Stimulated activated naive CD8-positive, alpha-beta T cell treated with anti-CD3 and anti-CD28 coated beads, Interleukin-15, amount 100 ng/mL, for 72 hours (primary cell): ENCODE measurements at regions not wholly inside any gene's neighbourhood (a gene's known extent, or its start where the extent isn't known, plus 50 kb on each side); places are given as distances from the start of the nearest gene placed in this dataset.

Experiments used
- ATAC-seq: fragments of 150-1000 bp; cut with Tn5 transposase; 2 replicates; pipeline ENCODE4 v1.10.0; 2021; ENCODE audit warnings: mild to moderate bottlenecking, moderate library complexity
- DNase-seq, 2 donors: peaks; one replicate each; pipeline ENCODE4 v3.0.0; 2021 to 2022
- H3K27ac Mint-ChIP-seq, 2 donors: one replicate each; pipeline ENCODE4 v1.8.0; 2022; ENCODE audit warnings: mild to moderate bottlenecking in 2 of 2, mixed read lengths in 2 of 2, moderate library complexity in 2 of 2
- H3K27me3 Mint-ChIP-seq: one replicate; pipeline ENCODE4 v1.8.0; 2022; ENCODE audit warnings: mixed read lengths
- H3K4me1 Mint-ChIP-seq: one replicate; pipeline ENCODE4 v1.8.0; 2022; ENCODE audit warnings: mild to moderate bottlenecking, mixed read lengths
- H3K4me3 Mint-ChIP-seq, 2 donors: one replicate each; pipeline ENCODE4 v1.8.0; 2022; ENCODE audit warnings: mild to moderate bottlenecking in 2 of 2, mixed read lengths in 2 of 2, moderate library complexity in 1 of 2
- H3K9me3 Mint-ChIP-seq, 2 donors: one replicate each; pipeline ENCODE4 v1.8.0; 2022; ENCODE audit warnings: mixed read lengths in 2 of 2

DNA sequence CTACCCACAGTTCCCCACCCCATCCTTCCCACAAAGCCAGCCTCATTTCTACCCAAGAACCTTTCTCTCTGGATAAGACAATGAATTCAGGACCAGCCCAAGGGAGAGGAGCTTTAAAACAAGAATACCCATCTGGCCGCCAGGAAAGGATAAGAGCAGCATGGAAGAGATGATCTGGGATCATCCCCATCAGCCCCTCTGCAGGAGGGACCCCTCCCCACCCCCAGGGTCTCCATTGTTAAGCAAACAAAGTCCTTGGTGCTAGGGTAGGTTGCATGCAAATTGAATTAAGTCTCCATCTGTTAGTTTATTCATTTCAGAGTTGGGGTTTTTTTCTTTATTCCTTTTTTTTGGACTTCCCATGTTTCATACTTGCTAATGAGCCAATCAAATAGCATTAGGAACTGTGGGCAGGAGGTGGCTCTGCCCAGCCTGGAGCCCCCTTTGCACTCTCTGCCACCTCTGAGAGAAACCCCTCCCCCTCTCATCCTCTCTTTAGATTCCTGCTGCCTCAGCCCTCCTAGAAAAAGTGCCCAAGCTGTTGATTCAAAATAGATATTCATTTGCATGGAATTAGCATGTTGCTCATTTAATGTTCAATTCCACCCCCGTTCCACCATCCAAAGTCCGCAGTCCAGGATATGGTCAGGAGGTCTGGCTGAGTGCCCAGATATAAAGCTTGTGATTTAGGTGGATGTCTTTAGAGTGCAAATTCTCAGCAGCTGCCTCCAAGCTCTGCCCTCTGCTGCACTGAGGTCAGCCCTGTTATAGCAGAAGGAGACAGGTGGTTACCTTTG, 138.5 kb upstream of the NCAM1 start:
- no peaks in the 10 kb centered on the region for H3K4me1 Mint-ChIP-seq
- H3K4me3 Mint-ChIP-seq = no peak overlapping the region
- DNase-seq (no peak), ATAC-seq (no peak)
- H3K9me3 Mint-ChIP-seq = no peaks in the 10 kb centered on the region
- no peak overlapping the region for H3K27ac Mint-ChIP-seq
- H3K27me3 Mint-ChIP-seq = peaks cover 15% of the 10 kb centered on the region

DNA sequence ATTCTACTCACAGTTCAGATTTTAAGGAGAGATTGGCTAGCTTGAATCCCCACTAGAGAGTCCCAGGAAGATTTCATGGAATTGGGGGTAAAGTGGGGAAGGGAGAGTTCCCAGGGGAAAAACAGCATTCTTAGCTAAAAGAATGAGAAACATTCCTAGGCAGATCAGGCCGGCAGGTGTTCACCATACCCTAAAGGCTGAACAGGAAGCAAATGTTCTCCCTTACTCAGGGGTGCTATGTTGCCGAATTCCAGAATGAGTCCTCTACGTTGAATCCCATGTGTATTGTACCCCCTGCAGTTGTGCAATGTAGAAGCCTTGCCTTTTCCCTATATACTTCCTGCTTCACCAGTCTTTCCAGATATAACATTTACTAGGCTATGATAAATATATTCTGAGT, 135.2 kb upstream of the NCAM1 start:
- no peak for DNase-seq
- no peak for ATAC-seq
- no peak overlapping the region for H3K27ac Mint-ChIP-seq
- H3K27me3 Mint-ChIP-seq = peaks cover 15% of the 10 kb centered on the region
- peaks cover 0 to 6% of the 10 kb centered on the region in 2 donors for H3K9me3 Mint-ChIP-seq
- H3K4me1 Mint-ChIP-seq = no peaks in the 10 kb centered on the region
- H3K4me3 Mint-ChIP-seq = no peak overlapping the region

DNA sequence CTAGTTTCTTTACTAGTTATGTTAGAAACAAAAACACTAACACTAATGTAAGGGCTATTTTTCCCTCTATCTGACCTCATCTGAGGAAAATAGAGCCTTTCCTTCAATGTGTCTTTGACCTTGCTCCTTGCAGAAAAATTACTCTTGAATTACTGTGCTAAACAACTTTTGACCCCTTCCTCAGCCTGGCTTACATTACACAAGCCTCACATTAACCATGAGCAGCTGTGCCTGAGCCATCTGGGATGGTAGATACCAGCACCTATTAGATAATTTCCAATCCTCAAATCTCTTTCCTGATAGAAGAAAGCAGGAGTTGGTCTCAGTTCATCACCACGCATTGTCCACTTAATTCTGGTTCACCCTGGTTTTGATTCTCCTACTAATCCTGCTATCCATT, 134.4 kb upstream of the NCAM1 start:
- no peaks in the 10 kb centered on the region for H3K4me1 Mint-ChIP-seq
- no peak overlapping the region for H3K27ac Mint-ChIP-seq

DNA sequence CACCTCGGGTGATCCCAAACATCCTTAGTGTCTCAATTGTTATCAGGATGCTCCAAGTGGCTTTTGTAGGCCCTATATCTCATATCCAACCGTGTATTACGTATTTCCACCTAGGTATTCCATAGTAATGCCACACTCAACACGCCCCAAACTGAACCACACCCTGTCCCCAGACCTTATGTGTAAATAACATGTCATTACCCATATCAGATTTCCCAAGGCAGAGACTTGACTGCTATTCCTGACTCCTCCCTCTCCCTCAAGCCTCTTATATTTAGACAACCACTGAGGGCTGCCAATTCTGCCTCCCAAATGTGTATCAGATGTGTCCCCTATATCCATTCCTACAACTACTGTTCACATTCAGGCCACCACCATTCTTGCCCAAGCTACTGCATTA, 132.8 kb upstream of the NCAM1 start:
- Mint-ChIP-seq H3K9me3 (peaks cover 0 to 6% of the 10 kb centered on the region in 2 donors), H3K27ac (no peak overlapping the region), H3K4me3 (no peak overlapping the region), H3K4me1 (no peaks in the 10 kb centered on the region), H3K27me3 (peaks cover 15% of the 10 kb centered on the region)
- ATAC-seq (no peak), DNase-seq (no peak)

More for the DNA sequence above, 134.4 kb upstream of the NCAM1 start:
- no peak overlapping the region for H3K4me3 Mint-ChIP-seq
- DNase-seq (no peak), ATAC-seq (no peak)
- H3K9me3 Mint-ChIP-seq = peaks cover 0 to 6% of the 10 kb centered on the region in 2 donors
- H3K27me3 Mint-ChIP-seq = peaks cover 15% of the 10 kb centered on the region

DNA sequence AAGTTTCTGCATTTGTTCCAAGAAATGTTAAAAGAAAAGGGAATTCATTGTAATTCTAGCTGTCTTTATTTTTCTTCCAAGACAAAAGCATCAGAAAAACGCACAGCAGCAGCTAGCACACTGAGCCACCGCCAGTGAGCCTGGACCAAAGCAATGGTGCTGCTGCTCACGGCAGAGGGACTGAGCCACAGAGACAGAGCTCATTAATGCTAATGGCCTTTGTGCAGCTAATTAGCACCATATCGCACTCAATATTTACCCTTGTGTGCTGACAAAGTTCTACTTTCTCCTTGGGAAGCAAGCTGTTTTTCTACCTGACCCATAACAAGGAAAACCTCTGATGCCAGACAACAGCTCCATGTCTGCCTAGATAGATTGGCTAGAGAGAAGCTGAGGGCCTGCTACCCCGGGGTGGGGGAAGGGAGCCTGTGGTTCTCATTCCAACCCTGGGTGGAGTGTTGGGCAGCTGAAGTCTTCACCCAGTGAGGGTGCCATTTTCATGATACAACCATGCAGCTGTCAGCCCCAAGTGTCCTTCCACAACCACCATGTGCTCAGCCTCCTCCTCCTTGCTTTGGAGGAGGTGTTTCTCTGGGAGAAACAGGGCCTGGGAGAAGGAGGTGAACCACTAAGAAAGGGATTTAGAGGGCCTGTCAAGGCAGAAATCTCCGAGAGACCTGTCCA, 131.1 kb upstream of the NCAM1 start:
- DNase-seq (no peak), ATAC-seq (no peak)
- no peaks in the 10 kb centered on the region for H3K4me1 Mint-ChIP-seq
- H3K9me3 Mint-ChIP-seq = peaks cover 0 to 6% of the 10 kb centered on the region in 2 donors
- H3K27me3 Mint-ChIP-seq = peaks cover 13% of the 10 kb centered on the region
- H3K4me3 Mint-ChIP-seq = no peak overlapping the region
- no peak overlapping the region for H3K27ac Mint-ChIP-seq

DNA sequence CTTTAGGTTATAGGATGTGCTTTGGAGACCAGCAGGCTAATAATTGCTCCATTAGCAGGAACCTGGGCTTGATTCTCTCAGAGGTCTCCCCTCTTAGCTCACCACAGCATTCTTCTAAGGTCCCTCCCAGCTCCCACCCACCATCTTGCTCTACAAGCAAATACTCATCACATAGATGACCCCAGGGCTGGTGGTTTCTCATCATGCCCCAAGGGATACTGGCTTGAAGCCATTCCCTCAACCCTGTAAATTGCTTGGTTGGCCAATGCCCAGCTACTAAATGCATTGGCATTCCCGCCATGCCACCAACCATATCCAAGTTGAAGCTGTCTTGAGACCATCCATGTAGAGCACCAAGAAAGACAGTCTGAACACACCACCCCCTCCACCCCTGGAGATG, 130.2 kb upstream of the NCAM1 start:
- ATAC-seq = no peak
- Mint-ChIP-seq H3K27me3 (peaks cover 13% of the 10 kb centered on the region), H3K4me3 (no peak overlapping the region), H3K9me3 (peaks cover 0 to 6% of the 10 kb centered on the region in 2 donors), H3K4me1 (no peaks in the 10 kb centered on the region), H3K27ac (no peak overlapping the region)
- no peak for DNase-seq

DNA sequence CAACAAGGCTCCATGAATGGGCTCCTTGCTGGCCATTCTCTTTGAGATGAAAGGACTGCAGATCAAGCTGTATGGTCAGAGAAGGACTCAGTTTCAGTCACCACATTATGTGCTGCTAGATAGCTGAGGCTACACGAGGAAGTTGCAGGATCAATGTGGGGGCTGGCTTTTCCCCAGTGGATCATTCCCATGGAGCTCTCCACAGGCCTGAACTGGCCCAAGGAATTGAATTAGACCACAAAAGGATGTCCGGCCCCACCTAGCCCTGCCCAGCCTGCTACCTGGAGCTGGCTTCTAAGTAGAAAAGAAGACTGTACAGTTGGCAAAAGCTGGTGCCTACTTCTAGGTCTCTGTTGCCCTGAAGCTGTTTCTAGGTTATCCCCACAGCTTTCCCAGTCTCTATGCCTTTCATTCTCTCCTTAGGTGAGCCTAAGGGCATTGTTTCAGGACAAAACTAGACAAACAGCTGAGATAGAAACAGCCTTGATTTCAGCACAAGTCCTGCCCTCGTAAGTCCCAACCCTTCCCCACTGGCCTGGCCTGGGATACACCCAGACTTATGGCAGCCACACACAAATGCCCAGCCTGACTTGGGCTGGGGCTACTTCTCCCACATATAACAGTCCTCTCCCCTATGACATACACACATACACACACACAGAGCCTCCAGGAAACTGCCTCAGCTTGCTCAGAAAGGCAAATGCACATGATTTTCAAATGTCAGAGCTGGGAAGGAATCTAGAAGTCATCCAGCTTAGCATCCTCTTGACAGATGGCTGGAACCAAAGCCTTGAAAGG, 129.1 kb upstream of the NCAM1 start:
- H3K27me3 Mint-ChIP-seq = peaks cover 13% of the 10 kb centered on the region
- peaks cover 0 to 6% of the 10 kb centered on the region in 2 donors for H3K9me3 Mint-ChIP-seq
- H3K4me1 Mint-ChIP-seq = no peaks in the 10 kb centered on the region

DNA sequence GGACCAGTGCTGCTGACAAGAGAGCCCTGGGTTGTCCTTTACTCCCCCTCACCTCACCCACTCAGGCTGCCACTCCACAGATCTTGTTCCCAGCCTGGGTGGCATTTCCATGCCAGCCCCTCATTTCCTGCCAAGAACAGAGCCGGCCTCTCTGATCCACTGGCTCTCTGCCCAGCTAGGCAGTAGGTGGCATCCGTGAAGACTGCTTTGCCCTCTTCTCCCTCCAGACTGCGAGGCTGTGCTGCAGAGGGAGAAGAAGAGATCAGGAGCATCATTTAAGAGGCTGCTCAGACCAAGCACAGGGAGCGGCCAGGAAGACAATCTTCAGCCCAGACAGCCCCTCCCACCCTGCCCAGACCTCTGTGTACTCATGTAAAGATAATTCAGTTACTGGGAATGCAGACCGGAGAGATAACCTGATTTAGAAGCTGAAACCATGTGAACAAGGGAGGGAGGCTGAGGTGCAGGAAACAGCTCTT, 126.9 kb upstream of the NCAM1 start:
- Mint-ChIP-seq H3K27ac (no peak overlapping the region), H3K27me3 (peaks cover 13% of the 10 kb centered on the region), H3K4me1 (no peaks in the 10 kb centered on the region), H3K4me3 (no peak overlapping the region), H3K9me3 (no peaks in the 10 kb centered on the region)
- ATAC-seq (no peak), DNase-seq (no peak)

More for the DNA sequence above, 129.1 kb upstream of the NCAM1 start:
- DNase-seq (no peak), ATAC-seq (no peak)
- no peak overlapping the region for H3K4me3 Mint-ChIP-seq
- no peak overlapping the region for H3K27ac Mint-ChIP-seq

DNA sequence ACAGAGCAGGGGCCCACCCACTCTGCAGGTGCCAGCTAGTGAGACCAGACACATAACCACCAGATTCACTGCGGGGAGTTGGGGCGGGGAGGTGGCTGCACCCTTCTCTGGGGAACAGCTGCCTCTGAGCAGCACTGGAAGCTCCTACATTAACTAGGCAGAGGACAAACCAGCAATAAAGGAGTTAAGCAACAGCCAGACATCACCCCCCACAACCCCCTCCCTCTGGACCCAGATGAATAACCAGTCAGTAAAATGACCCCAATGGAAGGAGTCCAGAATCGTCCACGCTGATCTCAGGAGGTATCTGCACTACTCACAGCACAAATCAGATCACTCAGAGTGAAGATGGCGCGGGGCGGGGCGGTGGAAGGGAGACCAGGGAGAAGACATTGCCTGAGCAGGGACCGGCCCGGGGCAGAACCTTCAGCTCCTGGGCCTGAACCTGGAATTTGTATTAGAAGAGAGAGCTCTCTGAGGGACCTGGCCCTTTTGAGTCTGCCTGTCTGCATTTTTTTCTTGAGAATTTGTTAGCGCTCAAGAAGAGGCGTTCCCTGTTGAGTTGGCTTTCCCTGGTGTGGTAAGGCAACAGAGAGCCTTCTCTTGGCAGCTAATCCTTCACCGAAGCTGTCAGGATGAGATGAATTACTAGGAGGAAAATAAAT, 125.5 kb upstream of the NCAM1 start:
- ATAC-seq = no peak
- Mint-ChIP-seq H3K27ac (peak overlapping the region in 1 of 2 donors; percentile 36), H3K4me1 (no peaks in the 10 kb centered on the region), H3K9me3 (no peaks in the 10 kb centered on the region), H3K4me3 (no peak overlapping the region), H3K27me3 (peaks cover 16% of the 10 kb centered on the region)
- DNase-seq = no peak

DNA sequence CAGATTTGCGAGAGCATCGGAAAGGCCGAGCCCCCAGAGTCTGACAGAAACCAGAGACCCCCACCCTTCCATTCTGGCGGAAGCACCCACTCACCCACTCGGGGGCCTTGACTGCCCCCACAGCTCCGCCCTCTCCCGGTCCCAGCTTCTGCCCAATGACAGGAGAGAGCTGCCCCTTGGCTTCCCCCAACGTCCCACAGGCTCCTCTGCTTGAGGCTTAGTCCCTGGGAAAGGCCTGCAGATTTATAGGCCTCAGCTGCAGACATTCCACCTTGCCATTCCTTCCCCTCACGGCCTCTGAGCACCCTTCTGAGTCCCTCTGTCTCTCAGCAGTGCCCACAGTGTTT, 125.0 kb upstream of the NCAM1 start:
- DNase-seq (no peak), ATAC-seq (no peak)
- H3K27ac Mint-ChIP-seq = no peak overlapping the region
- no peak overlapping the region for H3K4me3 Mint-ChIP-seq
- peaks cover 20% of the 10 kb centered on the region for H3K27me3 Mint-ChIP-seq
- H3K9me3 Mint-ChIP-seq = no peaks in the 10 kb centered on the region
- H3K4me1 Mint-ChIP-seq = no peaks in the 10 kb centered on the region

DNA sequence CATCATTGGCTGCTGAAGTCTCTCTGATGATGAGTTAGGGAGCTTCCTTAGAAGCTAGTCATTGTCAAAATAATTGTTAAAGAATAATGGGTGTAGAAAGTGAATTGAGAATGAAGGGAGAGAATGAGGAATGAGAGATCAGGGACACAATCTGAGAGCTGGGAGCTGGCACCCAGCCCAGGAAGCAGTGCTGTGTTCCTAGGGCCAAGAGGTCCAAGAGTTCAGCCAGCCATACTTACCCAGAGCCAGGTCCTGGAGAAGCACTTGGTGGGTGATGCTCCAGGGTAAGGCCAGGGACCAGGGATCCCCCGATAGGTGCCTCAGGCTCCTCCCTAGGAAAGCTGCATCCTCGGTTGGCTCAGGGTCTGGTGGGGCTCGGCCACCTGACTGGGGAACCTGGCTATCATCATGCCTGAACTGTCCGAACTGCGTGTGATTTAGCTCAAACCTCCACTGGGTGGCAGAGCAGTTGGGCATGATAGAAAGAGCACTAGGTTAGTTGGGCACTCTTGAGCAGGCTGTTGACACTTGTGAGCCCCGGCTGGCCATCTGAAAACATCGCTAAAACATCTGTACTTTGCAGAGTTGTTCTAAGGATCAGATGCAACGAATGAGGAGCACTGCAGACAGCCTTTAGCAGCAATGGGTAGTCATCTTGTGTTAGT, 123.9 kb upstream of the NCAM1 start:
- no peak overlapping the region for H3K4me3 Mint-ChIP-seq
- peak overlapping the region; percentile 33 to 81 for H3K27ac Mint-ChIP-seq
- no peaks in the 10 kb centered on the region for H3K4me1 Mint-ChIP-seq
- H3K9me3 Mint-ChIP-seq = no peaks in the 10 kb centered on the region
- no peak for ATAC-seq
- DNase-seq = no peak
- H3K27me3 Mint-ChIP-seq = peaks cover 20% of the 10 kb centered on the region

DNA sequence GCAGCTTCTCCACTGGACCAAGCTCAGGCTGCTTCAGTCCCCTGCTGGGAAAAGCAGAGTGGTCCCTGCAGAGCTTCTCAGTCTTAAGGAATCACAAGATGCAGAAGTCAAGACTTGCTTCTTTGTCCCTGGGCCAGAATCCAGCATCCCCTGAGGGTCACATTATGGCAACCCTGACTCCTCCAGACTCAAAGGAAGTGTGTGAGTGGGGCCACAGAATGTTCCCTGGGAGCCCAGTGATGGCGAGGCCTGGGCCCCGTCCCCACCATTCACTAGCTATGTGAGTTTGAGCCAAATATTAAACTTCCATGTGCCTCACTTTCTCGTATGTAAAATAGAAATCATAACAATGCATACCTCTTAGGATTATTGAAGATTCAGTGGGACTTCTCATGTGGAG, 122.2 kb upstream of the NCAM1 start:
- H3K9me3 Mint-ChIP-seq = no peaks in the 10 kb centered on the region
- H3K27me3 Mint-ChIP-seq = peaks cover 16% of the 10 kb centered on the region
- no peaks in the 10 kb centered on the region for H3K4me1 Mint-ChIP-seq
- H3K27ac Mint-ChIP-seq = no peak overlapping the region
- no peak overlapping the region for H3K4me3 Mint-ChIP-seq
- ATAC-seq (no peak), DNase-seq (no peak)

DNA sequence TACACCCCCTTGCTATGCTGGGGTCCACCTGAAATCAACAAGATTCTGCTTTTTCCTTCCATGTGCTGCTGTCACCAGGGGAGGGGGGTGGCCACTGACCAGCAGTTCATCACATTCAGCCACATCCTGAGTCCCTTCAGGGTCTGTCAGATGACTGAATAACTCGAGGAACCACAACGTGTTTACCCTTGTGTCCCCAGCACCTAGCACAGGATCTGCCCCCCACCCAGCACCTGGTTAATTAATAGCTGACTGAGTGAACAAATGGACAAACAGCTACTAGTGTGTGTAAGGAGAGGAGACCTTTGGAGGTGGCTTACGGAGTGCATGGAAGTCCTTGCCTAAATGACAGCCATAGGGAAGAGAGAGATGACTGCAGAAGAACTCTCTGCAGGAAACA, 119.5 kb upstream of the NCAM1 start:
- H3K27me3 Mint-ChIP-seq = peaks cover 7% of the 10 kb centered on the region
- H3K4me1 Mint-ChIP-seq = no peaks in the 10 kb centered on the region
- no peaks in the 10 kb centered on the region for H3K9me3 Mint-ChIP-seq
- no peak for DNase-seq
- H3K27ac Mint-ChIP-seq = peak overlapping the region in 1 of 2 donors; percentile 7
- ATAC-seq = peak; percentile 6
- no peak overlapping the region for H3K4me3 Mint-ChIP-seq

DNA sequence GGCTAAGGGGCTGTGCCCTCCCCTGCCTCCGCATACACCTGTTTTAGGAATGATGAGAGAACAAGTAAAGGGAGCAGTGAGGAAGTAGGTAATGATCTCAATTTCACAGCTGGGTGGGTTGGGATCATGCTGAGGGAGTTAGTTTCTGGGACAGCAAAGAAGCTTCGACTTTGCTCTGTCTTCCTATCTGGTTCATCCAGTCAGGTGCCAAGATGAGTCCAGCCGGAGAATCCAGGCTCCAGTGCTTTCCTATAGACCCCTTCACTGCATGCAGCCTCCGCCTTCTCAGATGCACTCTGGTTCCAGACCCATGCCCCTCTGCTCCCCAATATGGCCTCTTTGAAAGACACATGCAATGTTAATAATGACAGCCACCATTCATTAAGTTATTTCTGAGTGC, 119.1 kb upstream of the NCAM1 start:
- no peaks in the 10 kb centered on the region for H3K9me3 Mint-ChIP-seq
- ATAC-seq (no peak), DNase-seq (no peak)
- H3K27ac Mint-ChIP-seq = no peak overlapping the region
- peaks cover 7% of the 10 kb centered on the region for H3K27me3 Mint-ChIP-seq
- H3K4me1 Mint-ChIP-seq = no peaks in the 10 kb centered on the region
- H3K4me3 Mint-ChIP-seq = no peak overlapping the region

DNA sequence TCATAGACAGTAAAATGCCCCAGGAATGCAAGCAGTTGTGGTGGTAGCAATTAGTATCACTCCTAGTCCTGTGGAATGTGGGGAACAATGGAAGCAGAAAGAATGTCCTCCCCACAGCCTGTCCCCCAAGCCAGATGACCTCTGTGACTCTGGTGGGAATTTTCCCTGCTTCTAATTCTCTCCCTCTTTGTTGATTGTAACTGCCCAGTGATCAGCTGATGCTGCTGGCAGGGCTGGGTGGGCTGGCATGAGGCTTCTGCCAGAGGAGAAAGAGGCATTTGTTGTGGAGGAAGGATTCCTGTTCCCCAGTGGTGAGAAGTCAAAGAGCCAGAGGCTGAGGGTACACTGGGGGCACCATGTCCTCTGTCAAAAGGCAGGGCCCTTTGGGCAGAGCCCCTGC, 116.7 kb upstream of the NCAM1 start:
- no peak for DNase-seq

More for the DNA sequence above, 116.7 kb upstream of the NCAM1 start:
- no peak for ATAC-seq
- Mint-ChIP-seq H3K9me3 (no peaks in the 10 kb centered on the region), H3K27me3 (peaks cover 7% of the 10 kb centered on the region), H3K4me1 (no peaks in the 10 kb centered on the region), H3K4me3 (no peak overlapping the region), H3K27ac (no peak overlapping the region)
